Activated naive CD4-positive, alpha-beta T cell treated with anti-CD3 and anti-CD28 coated beads, Interleukin-2, amount 10 ng/mL, durations not matched to agents 7 days and 5 days (primary cell): ENCODE measurements at regions not wholly inside any gene's neighbourhood (a gene's known extent, or its start where the extent isn't known, plus 50 kb on each side); places are given as distances from the start of the nearest gene placed in this dataset.

Experiments used
- CTCF ChIA-PET: fragments of 350-600 bp; sonication (Branson Sonifier 250); formaldehyde crosslinking; loops from one replicate; lab custom pipeline; 2021; ENCODE audit warnings: antibody characterized with exemption; lab: Charles Lee
- DNase-seq: peaks from one replicate; pipeline ENCODE4 v3.0.0-alpha.2; 2020
- H3K27ac Mint-ChIP-seq: one replicate; pipeline ENCODE4 v1.8.0; 2021; ENCODE audit warnings: mild to moderate bottlenecking, moderate library complexity, mixed read lengths
- H3K27me3 Mint-ChIP-seq: one replicate; pipeline ENCODE4 v1.8.0; 2021; ENCODE audit warnings: mild to moderate bottlenecking, mixed read lengths
- H3K36me3 Mint-ChIP-seq: one replicate; pipeline ENCODE4 v1.8.0; 2021; ENCODE audit warnings: mixed read lengths
- H3K4me1 Mint-ChIP-seq: one replicate; pipeline ENCODE4 v1.8.0; 2021; ENCODE audit warnings: mixed read lengths
- H3K4me3 Mint-ChIP-seq: one replicate; pipeline ENCODE4 v1.8.0; 2021; ENCODE audit warnings: mild to moderate bottlenecking, moderate library complexity, mixed read lengths
- H3K9me3 Mint-ChIP-seq: one replicate; pipeline ENCODE4 v1.8.0; 2021; ENCODE audit warnings: mixed read lengths

GRCh38 chr15:97189162-97189780 lies 771.2 kb upstream of the ARRDC4 start:
- Mint-ChIP-seq H3K27ac (no peak overlapping the region), H3K27me3 (no peaks in the 10 kb centered on the region), H3K4me3 (no peak overlapping the region), H3K4me1 (no peaks in the 10 kb centered on the region), H3K36me3 (no peaks in the 10 kb centered on the region), H3K9me3 (peaks cover 2% of the 10 kb centered on the region)
- CTCF ChIA-PET: no interaction called here
- no peak for DNase-seq

- Mint-ChIP-seq H3K4me3 (no peak overlapping the region), H3K9me3 (no peaks in the 10 kb centered on the region), H3K4me1 (no peaks in the 10 kb centered on the region), H3K27me3 (no peaks in the 10 kb centered on the region), H3K36me3 (no peaks in the 10 kb centered on the region), H3K27ac (no peak overlapping the region)
- CTCF ChIA-PET: no interaction called here
- no peak for DNase-seq
These were observed 765.8 kb upstream of the ARRDC4 start for GRCh38 chr15:97194750-97195149.

DNA sequence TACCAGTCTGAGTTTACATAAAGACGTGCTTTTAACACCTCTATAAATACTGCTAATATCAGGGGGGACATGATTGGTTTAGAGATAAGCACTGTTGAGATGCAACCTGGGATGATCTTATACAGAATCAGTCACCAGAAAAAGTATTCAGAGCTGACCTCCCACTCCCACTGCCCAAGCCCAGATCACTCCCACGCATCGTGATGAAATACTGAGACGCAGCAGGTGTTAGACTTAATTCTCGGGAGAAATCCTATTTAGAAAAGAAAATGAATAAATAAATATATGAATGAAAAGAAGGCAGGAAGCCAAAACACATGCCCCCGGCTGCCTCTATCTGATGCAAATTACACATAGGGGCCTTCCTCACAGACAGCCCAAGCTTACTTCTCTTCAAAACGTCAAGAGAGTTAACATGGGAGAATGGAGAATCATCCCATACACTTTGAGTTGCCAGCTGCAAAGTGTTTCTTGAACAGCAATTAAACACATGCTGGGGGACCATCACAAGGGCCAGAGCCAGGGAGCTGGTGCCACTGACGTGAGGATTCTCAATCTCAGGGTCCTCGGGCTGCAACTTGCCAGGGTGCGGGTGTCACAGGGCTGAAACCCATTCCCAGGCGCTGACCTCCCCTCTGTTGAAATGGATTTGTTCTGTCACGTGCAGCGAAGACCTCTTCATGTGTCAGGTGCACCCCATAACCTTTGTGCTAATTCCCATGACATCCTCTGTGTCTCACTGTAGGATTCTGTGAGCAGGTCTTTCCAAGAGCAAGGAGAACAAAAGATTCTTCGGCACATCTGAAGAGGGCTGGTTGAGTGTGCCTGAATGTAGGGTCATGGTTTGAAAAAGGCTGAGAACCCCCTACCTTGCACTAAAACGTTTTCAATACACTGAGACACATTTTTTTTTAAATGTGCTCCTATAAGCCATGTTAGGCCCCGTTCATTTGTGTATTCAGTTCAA lies 764.2 kb upstream of the ARRDC4 start:
- no peak for DNase-seq
- no peaks in the 10 kb centered on the region for H3K9me3 Mint-ChIP-seq
- H3K27ac Mint-ChIP-seq: no peak overlapping the region
- CTCF ChIA-PET: no interaction called here
- no peak overlapping the region for H3K4me3 Mint-ChIP-seq
- H3K36me3 Mint-ChIP-seq: no peaks in the 10 kb centered on the region
- no peaks in the 10 kb centered on the region for H3K4me1 Mint-ChIP-seq
- H3K27me3 Mint-ChIP-seq: no peaks in the 10 kb centered on the region

GRCh38 chr15:97199393-97200051 lies 761.0 kb upstream of the ARRDC4 start:
- H3K9me3 Mint-ChIP-seq: no peaks in the 10 kb centered on the region
- no peak overlapping the region for H3K27ac Mint-ChIP-seq
- no peaks in the 10 kb centered on the region for H3K27me3 Mint-ChIP-seq
- DNase-seq: no peak
- H3K36me3 Mint-ChIP-seq: no peaks in the 10 kb centered on the region
- CTCF ChIA-PET: no interaction called here
- H3K4me3 Mint-ChIP-seq: no peak overlapping the region
- H3K4me1 Mint-ChIP-seq: no peaks in the 10 kb centered on the region

- Mint-ChIP-seq H3K4me1 (no peaks in the 10 kb centered on the region), H3K36me3 (no peaks in the 10 kb centered on the region)
These were observed 760.3 kb upstream of the ARRDC4 start for GRCh38 chr15:97200161-97200560.

GRCh38 chr15:97210277-97210676 lies 750.2 kb upstream of the ARRDC4 start:
- H3K4me1 Mint-ChIP-seq: no peaks in the 10 kb centered on the region
- H3K36me3 Mint-ChIP-seq: no peaks in the 10 kb centered on the region

More at GRCh38 chr15:97200161-97200560, 760.3 kb upstream of the ARRDC4 start:
- no peaks in the 10 kb centered on the region for H3K9me3 Mint-ChIP-seq
- CTCF ChIA-PET: no interaction called here
- no peak overlapping the region for H3K4me3 Mint-ChIP-seq
- H3K27me3 Mint-ChIP-seq: no peaks in the 10 kb centered on the region
- no peak for DNase-seq
- H3K27ac Mint-ChIP-seq: no peak overlapping the region

GRCh38 chr15:97215629-97216028 lies 744.9 kb upstream of the ARRDC4 start:
- DNase-seq: no peak
- CTCF ChIA-PET: no interaction called here
- no peaks in the 10 kb centered on the region for H3K4me1 Mint-ChIP-seq
- no peak overlapping the region for H3K27ac Mint-ChIP-seq
- H3K4me3 Mint-ChIP-seq: no peak overlapping the region
- H3K9me3 Mint-ChIP-seq: no peaks in the 10 kb centered on the region
- H3K36me3 Mint-ChIP-seq: no peaks in the 10 kb centered on the region
- H3K27me3 Mint-ChIP-seq: no peaks in the 10 kb centered on the region

More at GRCh38 chr15:97210277-97210676, 750.2 kb upstream of the ARRDC4 start:
- H3K27ac Mint-ChIP-seq: no peak overlapping the region
- CTCF ChIA-PET: no interaction called here
- H3K27me3 Mint-ChIP-seq: no peaks in the 10 kb centered on the region
- no peak for DNase-seq
- no peaks in the 10 kb centered on the region for H3K9me3 Mint-ChIP-seq
- no peak overlapping the region for H3K4me3 Mint-ChIP-seq

- CTCF ChIA-PET: no interaction called here
- Mint-ChIP-seq H3K4me3 (no peak overlapping the region), H3K27ac (no peak overlapping the region), H3K36me3 (no peaks in the 10 kb centered on the region), H3K27me3 (no peaks in the 10 kb centered on the region), H3K9me3 (no peaks in the 10 kb centered on the region), H3K4me1 (no peaks in the 10 kb centered on the region)
- no peak for DNase-seq
These were observed 736.3 kb upstream of the ARRDC4 start for GRCh38 chr15:97224191-97224641.

GRCh38 chr15:97234851-97235610 lies 725.5 kb upstream of the ARRDC4 start:
- Mint-ChIP-seq H3K4me3 (no peak overlapping the region), H3K27ac (no peak overlapping the region), H3K4me1 (no peaks in the 10 kb centered on the region), H3K27me3 (no peaks in the 10 kb centered on the region), H3K9me3 (no peaks in the 10 kb centered on the region), H3K36me3 (no peaks in the 10 kb centered on the region)
- CTCF ChIA-PET: interaction anchor here (1.1 to 1.6 kb wide), 6 partner anchors 9 to 1975 kb away, joined by 3 to 6 read pairs (median 4); no protein-coding TSS in a partner anchor
- DNase-seq: peak; percentile 51

DNA sequence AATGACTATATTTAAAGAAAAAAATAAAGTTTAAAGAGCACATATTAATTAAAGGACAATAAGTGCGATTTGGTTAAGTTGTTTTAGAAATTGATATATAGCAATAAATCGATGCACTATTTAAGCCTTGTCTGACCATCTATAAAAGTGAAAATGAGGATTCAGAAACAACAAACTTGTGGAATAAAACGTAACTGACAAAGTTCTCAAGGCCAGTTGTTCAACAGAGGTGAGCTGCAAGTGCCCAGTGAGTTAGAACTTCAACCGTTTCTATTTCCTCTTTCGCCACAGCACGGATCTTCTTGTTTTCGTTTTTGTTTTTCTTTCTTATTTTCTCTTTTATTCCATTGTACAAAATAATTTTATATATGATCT lies 724.9 kb upstream of the ARRDC4 start:
- Mint-ChIP-seq H3K27ac (no peak overlapping the region), H3K4me3 (no peak overlapping the region), H3K27me3 (no peaks in the 10 kb centered on the region), H3K36me3 (no peaks in the 10 kb centered on the region), H3K9me3 (no peaks in the 10 kb centered on the region), H3K4me1 (no peaks in the 10 kb centered on the region)
- CTCF ChIA-PET: interaction anchor here (1.3 kb wide), 1 partner anchor 9 kb away, joined by 3 read pairs; no protein-coding TSS in a partner anchor
- no peak for DNase-seq

DNA sequence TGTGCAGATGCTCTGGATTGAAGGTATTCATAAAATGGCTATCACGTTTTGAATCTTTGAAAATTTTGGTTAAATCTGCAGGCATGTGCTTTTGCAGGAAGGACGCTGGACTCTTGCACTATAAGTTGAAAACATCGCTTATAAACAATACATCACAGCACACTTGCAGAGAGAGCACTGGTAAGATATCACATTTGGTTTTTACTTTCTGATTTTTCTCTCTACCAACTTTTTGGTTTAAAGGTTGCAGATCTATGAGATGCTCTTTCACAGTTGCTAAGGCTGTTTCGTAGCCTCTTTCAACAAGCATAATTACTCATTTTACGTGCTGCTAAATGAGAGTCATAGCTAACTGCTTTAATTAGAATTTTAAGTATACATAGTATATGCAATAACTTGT lies 724.4 kb upstream of the ARRDC4 start:
- no peaks in the 10 kb centered on the region for H3K27me3 Mint-ChIP-seq
- H3K36me3 Mint-ChIP-seq: no peaks in the 10 kb centered on the region
- H3K4me3 Mint-ChIP-seq: no peak overlapping the region
- CTCF ChIA-PET: no interaction called here
- H3K27ac Mint-ChIP-seq: no peak overlapping the region
- H3K4me1 Mint-ChIP-seq: no peaks in the 10 kb centered on the region
- no peaks in the 10 kb centered on the region for H3K9me3 Mint-ChIP-seq
- no peak for DNase-seq

DNA sequence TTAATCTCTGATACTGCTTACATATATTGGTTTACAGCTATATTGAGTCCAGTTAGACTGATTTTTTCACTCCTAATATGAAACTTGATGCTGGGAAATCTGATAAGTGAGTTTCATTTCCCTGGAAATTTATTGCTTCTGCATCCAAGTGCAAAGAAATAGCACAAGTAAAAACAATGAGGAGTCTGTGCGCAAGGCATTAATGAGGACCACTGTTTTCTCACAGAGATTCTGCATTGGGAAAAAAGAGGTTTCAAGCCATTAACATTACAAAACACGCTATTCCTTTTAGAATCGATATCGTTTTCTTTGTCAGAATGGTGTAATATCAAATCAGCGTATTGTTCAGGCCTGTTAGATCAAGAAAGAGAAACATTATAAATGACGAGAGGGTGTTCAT lies 723.3 kb upstream of the ARRDC4 start:
- no peaks in the 10 kb centered on the region for H3K36me3 Mint-ChIP-seq
- no peaks in the 10 kb centered on the region for H3K4me1 Mint-ChIP-seq
- H3K9me3 Mint-ChIP-seq: no peaks in the 10 kb centered on the region
- H3K27me3 Mint-ChIP-seq: no peaks in the 10 kb centered on the region
- H3K4me3 Mint-ChIP-seq: no peak overlapping the region
- H3K27ac Mint-ChIP-seq: no peak overlapping the region
- CTCF ChIA-PET: interaction anchor here (0.7 kb wide), 1 partner anchor 20 kb away, joined by 3 read pairs; no protein-coding TSS in a partner anchor
- DNase-seq: no peak

DNA sequence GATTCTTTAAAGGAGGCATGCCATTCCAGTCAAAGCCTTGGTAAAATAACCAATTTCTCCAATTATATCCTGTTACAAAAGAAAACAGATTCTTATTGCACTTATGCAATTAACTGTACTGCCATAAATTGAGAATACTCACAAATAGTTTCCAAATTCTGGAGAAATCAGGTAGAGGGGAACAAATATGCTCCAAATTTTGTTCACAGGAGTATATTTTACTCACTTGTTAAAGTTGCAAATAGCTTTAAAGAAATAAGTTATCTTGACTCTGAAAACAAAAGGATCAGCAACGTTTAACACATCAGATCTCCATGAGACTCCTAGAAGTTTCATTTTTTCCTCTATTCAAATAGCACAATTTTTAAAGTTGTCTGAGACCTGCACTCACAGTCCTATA lies 712.1 kb upstream of the ARRDC4 start:
- Mint-ChIP-seq H3K4me1 (no peaks in the 10 kb centered on the region), H3K27me3 (no peaks in the 10 kb centered on the region), H3K36me3 (no peaks in the 10 kb centered on the region), H3K4me3 (no peak overlapping the region), H3K27ac (no peak overlapping the region), H3K9me3 (no peaks in the 10 kb centered on the region)
- no peak for DNase-seq
- CTCF ChIA-PET: no interaction called here

- Mint-ChIP-seq H3K4me1 (no peaks in the 10 kb centered on the region), H3K27me3 (no peaks in the 10 kb centered on the region), H3K27ac (no peak overlapping the region), H3K4me3 (no peak overlapping the region), H3K36me3 (no peaks in the 10 kb centered on the region), H3K9me3 (peaks cover 7% of the 10 kb centered on the region)
- no peak for DNase-seq
- CTCF ChIA-PET: no interaction called here
These were observed 700.6 kb upstream of the ARRDC4 start for GRCh38 chr15:97259943-97260342.
